GM19463 (cell line): ENCODE measurements at regions not wholly inside any gene's neighbourhood (a gene's known extent, or its start where the extent isn't known, plus 50 kb on each side); places are given as distances from the start of the nearest gene placed in this dataset.

Experiments
- ATAC-seq: cut with Tn5 transposase; IDR thresholded peaks from one replicate; pipeline ENCODE4 v1.9.1; 2021; ENCODE audit warnings: mild to moderate bottlenecking, moderate library complexity; ENCODE audit not compliant: unreplicated experiment

DNA sequence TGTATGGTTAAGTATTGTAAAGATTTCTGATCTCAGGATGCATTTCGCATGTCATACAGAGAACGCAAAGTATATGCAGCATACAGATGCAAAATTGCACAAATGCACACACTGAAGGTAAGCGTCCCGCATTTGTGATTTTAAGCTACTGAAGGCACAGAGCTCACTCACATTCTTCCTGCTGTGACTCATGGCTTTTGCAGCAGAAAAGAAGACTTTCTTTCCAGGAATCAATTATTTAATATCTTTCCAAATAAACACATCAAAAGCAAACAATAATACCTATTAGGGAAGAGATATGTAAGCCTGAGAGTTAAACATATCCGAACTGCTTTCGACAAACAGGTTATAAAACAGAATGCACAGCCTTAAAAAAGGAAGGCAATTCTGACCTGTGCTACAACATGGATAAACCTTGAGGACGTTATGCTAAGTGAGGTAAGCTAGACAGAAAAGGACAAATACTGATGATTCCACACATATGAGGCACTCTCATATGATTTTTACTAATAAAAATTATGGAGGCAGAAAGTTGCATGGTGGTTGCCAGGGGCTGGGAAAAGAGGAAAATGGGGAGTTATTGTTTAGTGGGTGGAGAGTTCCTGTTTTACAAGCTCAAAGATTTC, 109.0 kb downstream of the TFAP2A start:
- no peak for ATAC-seq

DNA sequence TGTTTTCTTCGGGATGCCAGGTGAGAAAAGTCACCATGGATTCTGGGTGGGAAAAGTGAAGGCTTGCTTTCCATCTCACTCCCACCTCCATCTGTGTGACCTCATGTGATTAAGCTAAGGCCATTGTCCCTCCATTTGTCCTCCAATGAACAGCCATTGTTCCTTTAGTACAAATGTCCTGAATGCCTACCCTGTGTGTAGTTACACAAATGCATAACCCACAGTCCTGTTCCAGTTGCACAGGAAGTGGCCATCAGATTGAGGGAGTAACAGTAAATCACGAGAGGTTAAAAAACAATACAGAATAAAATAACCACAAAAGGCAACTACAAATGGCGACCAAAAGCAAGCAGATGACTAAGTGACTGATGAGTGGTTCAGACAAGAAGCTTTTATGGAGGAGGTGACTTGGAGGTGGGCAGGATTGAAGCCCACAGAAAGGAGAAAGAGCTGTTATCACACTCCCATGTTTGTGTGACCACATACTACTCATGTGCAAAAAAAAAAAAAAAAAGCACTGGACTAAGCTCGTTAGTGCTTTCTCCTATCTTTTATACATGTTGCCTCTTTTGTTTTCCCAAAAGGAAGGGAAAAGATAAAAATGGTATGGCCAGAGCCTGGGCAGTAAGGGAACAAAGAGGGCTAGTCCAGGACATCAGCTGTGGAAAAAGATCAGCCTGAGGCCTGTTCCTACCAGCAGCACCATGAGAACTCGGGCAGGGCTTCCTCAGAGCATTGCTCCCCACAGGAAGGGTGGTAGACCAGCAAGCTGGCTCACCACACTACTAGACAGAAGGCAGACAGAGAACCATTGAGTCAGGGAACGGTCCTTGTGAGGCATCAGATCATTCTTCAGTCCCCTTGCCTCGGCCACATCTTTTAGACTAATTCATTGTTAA, 111.0 kb downstream of the TFAP2A start:
- no peak for ATAC-seq

DNA sequence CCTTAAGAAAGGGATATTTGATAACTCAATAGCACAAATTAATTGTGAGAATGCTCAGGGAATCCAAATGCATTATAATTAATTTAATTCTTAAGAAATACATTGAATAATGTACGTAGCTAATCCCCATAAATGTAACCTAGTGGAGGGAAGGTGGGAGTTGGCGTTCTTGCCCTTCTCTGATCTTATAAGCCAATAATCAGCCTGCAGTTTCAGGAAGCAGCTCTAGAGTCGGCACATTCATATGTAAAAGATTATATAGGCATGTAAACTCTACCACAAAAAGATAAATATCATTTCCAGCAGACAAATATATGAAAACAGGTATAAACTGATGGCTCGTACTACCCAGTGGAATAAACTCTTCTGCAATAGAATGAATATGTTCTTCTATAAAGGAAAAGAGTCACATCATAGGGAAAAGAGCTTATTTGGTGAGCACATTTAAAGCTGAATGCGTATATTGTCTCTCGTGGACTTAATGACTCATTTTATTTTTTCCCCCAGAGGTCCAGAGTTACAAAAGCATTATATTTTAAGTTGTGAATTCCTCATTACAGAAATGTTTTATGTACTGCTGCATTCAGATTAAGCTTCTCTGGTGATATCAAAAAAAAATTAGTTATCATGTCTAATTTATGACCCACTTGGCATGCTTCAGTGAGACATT, 112.2 kb downstream of the TFAP2A start:
- no peak for ATAC-seq

DNA sequence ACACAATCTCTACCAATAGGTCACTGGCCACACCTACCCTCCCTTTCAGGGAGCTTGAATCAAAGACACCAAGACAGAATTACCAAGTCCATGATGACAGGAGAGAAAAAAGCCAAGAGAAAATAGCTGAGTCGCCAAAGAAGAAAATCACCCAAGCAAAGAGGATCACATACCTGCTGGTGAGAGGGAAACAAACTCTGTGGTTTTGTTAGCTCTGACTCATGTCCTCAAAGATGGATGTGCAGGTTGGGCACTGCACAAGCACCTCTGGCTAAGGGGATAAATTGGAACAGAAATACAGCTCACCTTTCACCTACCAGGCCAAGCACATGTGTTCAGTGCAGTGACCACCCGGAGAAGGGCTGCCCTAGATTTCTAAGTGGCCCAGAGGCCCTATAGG, 114.8 kb downstream of the TFAP2A start:
- ATAC-seq, result no peak

DNA sequence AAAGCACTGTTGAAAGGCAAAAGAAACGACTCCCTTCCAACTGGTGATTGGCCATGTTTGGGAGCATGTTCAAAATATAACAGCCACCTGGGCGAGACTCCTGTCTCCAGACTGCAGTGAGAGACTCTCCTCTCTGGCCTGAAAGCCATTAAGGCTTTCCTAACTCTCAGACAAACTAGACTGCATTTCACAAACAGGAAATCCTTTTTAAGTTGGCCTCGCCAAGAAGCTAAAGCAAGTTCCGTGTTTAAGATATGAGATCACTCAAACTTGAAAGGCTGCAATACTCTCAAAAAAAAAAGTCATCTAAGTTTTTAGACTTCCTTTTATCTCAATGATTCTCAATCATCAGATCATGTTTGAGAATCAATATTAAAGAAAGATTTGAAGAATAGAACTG, 117.0 kb downstream of the TFAP2A start:
- no peak for ATAC-seq

DNA sequence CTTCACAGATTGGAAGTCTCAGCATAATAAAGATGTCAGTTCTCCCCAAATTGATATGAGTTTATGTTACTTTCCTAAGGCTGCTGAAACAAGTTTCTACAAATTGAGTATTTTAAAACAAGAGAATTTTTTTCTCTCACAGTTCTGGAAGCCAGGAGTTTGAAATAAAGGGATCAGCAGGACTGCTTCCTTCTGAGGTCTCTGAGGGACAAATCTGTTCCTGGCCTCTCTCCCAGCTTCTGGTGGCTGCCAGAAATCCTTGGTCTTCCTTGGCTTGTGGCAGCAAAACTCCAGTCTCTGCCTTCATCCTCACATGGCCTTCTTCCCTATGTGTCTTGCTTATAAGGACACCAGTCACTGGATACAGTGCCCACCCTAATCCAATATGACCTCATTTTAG, 136.1 kb downstream of the TFAP2A start:
- no peak for ATAC-seq

DNA sequence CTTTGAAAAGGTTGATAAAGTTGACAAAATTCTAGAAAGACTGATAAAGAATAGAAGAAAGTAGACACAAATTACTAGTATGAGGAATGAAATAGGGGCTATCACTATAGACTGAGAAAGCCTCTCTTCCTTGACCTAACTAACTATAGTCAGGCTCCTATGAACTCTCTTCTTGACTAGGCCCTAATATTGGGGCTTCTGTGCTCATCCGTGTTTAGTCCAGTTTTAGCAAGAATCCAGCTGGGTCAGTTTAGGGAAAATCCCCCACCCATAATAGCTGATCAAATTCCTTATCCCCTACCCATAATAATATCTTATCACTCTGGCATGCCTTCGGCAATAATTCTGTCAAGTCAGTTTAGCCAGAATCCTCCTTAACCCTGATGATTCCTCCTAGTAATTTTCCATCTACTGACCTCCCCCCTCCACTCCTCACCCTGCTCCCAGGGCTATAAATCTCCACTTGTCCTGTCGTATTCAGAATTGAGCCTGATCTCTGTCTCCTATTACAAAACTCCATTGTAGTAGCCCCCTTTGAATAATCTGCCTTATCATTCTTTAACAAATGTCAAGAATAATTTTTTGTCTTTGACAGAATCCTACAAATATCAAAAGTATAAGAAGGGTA, 138.1 kb downstream of the TFAP2A start:
- no peak for ATAC-seq

DNA sequence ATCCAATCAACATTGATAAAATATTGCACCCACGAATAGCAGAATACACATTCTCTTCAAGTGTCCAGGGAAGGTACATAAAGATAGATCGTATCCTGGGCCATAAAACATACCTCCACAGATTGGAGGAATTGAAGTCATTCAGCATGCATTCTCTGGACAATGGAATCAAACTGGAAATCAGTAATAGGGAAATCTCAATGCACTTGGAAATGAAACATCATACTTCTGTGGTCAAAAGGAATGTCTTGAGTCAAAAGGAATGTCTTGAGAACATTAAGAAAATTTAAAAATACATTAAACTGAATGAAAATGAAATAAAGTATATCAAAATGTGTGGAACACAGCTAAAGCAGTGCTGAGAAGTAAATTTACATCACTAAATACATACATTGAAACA, 138.8 kb downstream of the TFAP2A start:
- ATAC-seq, result no peak

DNA sequence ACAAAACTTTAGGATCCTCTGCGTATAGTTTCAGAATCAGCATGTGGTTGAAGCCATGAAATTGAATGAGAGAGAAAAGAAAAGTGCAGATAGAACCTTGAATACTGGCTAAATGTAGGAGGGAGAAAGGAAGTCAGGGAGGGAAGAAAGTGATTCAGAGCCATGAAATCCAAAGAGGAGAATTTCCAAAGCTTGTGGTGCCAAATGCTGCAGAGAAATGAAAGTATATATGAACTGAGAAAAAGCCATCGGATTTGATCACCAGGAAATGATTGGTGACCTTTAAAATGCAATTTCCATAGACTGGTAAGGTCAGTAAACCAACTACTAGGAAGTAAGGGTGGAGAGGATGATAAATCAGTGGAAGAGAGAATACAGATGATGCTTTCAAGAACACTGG, 142.3 kb downstream of the TFAP2A start:
- ATAC-seq, result no peak

DNA sequence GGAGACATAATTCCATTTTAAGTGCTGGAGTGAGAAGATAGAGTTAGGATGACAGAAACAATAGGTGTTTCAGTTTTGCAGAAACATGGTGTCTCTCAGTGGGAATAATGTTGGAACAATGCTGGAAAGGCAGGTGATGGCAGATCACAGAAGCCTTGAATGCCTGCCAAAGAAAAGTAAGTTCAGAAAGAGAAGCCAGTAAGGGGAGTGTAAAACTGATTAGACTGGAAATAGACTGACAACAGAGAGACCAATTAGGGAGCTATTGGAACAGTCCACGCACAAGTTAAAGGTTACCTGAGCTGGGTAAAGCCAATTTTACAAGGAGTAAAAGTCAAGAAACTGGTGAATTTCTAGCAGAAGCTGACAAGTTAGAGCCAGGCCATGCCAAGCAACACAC, 142.9 kb downstream of the TFAP2A start:
- ATAC-seq, result no peak

DNA sequence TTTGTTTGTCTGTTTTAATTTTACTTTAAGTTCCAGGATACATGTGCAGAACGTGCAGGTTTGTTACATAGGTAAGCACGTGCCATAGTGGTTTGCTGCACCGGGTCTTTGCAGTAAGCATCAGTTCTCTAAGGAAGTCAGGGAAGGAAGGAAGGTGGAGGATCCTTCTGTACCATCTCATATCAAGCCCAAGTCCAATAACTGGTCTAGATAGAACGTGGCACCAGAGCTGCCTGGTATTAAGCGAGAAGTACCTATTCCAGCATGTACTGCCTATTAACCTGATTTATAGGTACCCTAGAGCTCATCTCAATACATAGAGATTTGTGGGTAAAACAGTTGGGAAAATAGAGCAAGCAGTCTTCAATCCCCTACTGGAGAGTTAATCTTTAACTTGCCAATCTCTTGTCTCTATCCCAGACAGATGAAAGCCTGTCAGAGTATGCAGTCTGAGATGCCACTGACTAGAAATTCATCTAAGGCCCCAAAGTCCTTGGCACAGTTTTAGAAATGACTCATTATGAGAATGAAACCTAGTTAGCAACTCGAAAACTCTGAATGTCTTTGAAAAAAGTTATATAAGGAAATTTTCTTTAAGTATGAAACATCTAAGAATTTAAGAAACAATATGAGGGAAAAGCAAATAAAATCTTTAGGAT, 144.9 kb downstream of the TFAP2A start:
- ATAC-seq, result peak; percentile 89

DNA sequence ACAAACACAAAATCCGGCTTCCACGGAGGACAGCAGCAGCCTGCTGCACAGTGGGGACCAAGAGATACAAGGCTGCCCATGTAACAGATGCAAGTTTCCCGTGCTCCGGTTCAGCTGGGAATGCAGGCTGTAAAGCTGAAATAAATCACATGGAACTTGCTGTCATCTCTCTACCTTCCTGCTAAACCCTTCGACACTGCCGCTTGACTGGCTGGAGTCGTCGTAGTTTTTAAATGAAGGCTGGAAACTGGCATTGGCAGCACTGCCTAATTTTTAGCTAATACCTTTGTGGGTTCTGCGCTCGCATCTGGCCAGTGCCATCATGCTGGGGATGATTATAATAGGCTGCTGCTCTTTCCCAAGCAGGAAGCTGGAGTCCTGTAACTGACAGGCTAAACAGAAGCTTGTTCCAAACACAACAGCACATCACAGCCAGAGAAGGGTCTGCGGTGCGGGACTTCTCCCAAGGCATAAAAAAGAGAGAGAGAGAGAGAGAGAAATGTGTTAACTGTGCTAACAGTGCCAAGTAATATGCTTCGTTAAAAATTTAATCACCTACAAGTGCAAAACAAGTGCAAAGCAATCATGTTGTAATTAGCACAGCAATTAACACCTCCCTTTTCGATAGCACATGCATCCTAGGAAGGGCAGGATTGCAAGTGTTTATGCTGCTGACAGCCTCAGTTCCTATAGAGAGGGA, 146.1 kb downstream of the TFAP2A start:
- no peak for ATAC-seq

DNA sequence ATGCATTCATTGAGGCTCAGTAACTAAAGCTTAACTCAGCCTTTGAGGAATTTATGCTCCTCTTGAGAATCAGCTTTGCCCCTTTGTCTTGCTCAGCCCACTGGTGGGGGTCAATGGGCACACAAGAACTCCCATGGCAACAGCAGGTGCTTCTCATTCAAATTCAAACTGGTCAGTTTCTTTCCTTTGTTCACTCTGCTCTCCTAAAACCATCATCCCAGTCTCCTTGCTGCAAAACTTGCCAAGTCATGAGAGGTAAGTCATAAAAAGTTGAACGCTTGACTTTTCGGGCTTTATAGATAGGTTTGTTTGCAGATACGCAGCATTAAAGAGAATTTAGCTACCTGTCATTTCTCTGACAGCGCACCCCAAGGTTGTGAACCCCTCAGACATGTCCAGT, 146.8 kb downstream of the TFAP2A start:
- ATAC-seq, result no peak

DNA sequence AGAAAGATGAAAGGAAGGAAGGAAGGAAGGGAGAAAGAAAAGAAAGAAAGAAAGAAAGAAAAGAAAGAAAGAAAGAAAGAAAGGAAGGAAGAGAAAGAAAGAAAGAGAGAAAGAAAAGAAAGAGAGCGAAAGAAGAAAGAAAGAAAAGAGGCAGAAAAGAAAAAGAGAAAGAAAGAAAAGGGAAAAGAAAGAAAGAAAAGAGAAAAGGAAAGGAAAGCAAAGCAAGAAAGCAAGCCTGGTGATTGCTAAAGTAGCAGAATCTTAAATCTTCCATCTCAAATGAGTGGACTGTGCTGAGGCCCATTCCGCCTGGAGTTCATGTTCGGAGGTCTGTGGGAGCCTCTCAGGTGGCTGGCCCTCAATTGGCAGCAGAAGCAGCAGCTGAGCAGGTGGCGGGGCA, 148.4 kb downstream of the TFAP2A start:
- ATAC-seq, result no peak

DNA sequence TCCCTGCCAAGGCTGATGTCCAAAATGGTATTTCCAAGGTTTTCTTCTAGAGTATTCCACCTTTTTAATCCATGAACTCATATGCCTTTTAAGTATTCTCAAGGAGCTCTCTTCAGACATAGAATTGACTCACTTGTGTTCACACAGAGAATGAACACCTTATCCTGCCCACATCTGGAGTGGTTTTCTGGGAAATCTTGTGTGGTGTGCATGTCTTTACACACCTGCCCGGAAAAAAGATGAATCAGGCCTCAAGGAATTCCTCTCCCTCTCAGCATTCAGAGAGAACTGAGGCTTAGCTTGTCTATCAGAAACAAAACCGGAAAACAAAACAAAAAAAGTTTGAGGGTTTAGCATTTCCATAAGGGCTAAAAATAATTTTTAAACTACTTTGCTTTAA, 148.8 kb downstream of the TFAP2A start:
- ATAC-seq, result no peak

DNA sequence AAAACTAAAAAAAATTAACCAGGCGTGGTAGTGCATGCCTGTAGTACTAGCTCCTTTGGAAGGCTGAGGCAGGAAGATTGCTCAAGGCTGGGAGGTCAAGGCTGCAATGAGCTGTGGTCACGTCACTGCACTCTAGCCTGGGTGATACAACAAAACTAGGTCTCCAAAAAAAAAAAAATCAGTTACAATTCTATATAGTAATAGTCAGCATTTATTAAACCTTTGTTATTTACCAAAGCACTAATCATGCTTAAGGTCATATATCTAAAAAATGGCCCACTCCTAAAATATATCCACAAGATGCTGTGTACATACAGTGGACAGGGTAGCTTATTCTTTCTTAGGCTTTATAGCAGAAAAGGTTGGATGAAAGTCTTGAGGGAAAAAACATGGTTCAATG, 152.4 kb downstream of the TFAP2A start:
- ATAC-seq, result no peak

DNA sequence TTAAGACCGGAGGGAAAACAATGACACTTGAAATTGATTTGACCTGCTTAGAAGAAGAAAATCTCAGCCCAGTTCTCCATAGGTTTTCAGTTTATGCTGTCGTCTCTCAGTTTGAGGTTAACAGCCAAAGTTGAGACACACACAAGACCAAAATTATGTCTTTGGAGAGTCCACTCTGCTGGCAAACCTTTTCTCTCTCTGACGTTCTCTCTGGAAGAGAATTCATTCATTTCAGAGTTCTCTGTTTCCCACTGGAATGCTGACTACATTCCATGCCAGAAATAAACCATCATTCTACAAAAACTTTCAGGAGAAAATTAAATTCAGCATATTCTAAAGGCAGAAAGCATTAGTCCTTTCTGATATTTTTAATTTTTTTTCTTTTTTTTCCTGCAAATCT, 155.2 kb downstream of the TFAP2A start:
- no peak for ATAC-seq

DNA sequence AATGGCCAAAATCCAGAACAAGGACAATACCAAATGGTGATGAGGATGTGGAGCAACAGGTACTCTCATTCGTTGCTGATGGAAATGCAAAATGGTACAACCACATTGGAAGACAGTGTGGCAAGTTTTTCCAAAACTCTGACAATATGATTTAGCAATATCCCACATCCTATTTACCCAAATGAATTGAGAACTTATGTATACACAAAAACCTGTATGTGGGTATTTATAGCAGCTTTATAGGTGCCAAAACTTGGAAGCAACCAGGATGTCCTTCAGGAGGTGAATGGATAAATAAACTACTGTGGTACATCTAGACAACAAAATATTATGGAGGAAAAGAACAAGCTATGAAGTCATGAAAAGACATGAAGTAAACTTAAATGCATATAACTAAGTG, 156.5 kb downstream of the TFAP2A start:
- ATAC-seq, result no peak

DNA sequence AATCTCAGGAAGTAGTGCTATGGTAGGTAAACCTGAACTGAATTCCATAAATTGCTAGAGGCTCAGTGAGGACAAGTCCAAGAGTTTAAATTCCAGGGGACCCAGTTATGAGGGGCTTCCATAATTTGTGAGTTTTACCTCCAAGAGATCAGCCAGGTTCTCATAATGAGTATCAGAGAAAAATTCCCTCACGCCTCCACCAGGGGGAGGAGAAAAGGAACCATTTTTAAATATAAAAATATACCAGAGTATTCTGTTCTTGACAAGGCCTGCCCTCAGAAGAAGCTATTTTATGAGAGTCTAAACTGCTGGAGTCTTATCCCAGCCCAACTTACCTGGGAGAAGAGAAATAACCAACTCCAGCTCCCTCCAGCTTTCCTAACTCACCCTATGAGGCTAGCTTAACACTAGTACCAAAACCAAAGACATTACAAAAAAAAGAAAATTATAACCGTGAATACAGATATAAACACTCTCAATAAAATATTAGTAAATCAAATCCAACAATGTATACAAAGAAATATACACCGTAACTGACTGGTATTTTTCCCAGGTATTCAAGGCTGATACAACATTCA, 158.7 kb downstream of the TFAP2A start:
- ATAC-seq, result no peak

DNA sequence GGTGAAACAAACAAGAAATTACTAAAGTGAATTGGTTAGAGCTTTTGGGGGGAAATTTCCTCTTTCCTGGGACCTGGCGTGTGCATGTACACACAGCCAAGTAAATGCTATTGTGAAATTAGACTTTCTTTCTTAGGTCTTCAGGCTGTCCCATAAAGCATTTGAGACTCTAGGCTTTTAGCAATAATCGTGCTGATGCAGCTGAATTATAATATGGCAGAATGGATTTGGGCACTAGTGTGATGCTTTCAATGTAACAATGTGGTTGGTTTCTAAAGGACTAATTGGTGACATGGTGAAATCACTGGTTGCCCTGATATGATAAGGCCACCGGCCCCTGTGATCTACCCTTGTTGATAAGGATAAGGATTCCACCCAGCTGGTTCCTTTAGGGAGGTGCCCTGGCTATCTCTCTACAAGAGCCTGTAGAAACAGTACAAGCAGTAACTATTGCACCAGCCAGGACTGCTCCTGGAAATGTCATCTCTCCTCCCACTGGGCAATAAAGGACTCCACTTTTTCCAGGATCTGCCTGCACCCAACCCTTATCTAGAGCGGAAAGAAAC, 164.1 kb downstream of the TFAP2A start:
- no peak for ATAC-seq
